Gastrocnemius medialis (tissue), 4 donors: ENCODE measurements at regions not wholly inside any gene's neighbourhood (a gene's known extent, or its start where the extent isn't known, plus 50 kb on each side); places are given as distances from the start of the nearest gene placed in this dataset.

Experiments
- ATAC-seq, 2 donors: fragments of 150-250 bp; one replicate each; pipeline ENCODE4 v1.9.1; 2016
- DNase-seq, 2 donors: peaks; one replicate each; pipeline ENCODE4 v3.0.0-alpha.2; 2019
- H3K27ac ChIP-seq, 4 donors: fragments of 200-600 bp; sonication (generic); 1 replicate in 1 of 4; 2 replicates in 3 of 4; pipeline ENCODE4 v1.5.1; 2016 to 2018; ENCODE audit warnings: mild to moderate bottlenecking in 2 of 4, moderate library complexity in 1 of 4
- H3K27me3 ChIP-seq, 3 donors: fragments of 200-600 bp; sonication (generic) in 2 of 3; 1 replicate in 1 of 3; 2 replicates in 2 of 3; pipeline versions ENCODE4 v1.5.1 to v1.6.0; 2016 to 2019; ENCODE audit warnings: mild to moderate bottlenecking in 1 of 3, moderate library complexity in 1 of 3
- H3K36me3 ChIP-seq, 2 donors: fragments of 200-600 bp; sonication (generic) in 1 of 2; one replicate each; pipeline ENCODE4 v1.5.1; 2017 to 2018
- H3K4me1 ChIP-seq, 2 donors: fragments of 200-600 bp; sonication (generic) in 1 of 2; one replicate each; pipeline ENCODE4 v1.5.1; 2016 to 2017; ENCODE audit warnings: mild to moderate bottlenecking in 2 of 2
- H3K4me3 ChIP-seq, 4 donors: fragments of 200-600 bp; sonication (generic) in 3 of 4; 1 replicate in 1 of 4; 2 replicates in 3 of 4; pipeline ENCODE4 v1.5.1; 2016 to 2019; ENCODE audit warnings: mild to moderate bottlenecking in 2 of 4
- H3K9me3 ChIP-seq, 3 donors: fragments of 200-600 bp; sonication (generic) in 2 of 3; 1 replicate in 1 of 3; 2 replicates in 2 of 3; pipeline ENCODE4 v1.5.1; 2016 to 2019
- CTCF ChIP-seq, 5 experiments: fragments of 450-650 bp in 3 of 5; fragments of 200-600 bp in 2 of 5; sonication (generic) in 2 of 5; IDR thresholded peaks in 4 of 5; conservative IDR thresholded peaks in 1 of 5; 1 replicate in 4 of 5; 2 replicates in 1 of 5; pipeline ENCODE4 v1.5.1; 2016 to 2019; ENCODE audit warnings: antibody characterized with exemption in 5 of 5, mild to moderate bottlenecking in 3 of 5, moderate library complexity in 3 of 5
- POLR2A ChIP-seq, 2 donors: fragments of 450-650 bp; IDR thresholded peaks; one replicate each; pipeline ENCODE4 v1.6.1; 2017; ENCODE audit warnings: antibody characterized with exemption in 2 of 2, mild to moderate bottlenecking in 2 of 2, moderate library complexity in 2 of 2
- in situ Hi-C, 4 donors: fragments of 200-750 bp; cut with MboI; loops; one replicate each; pipeline versions ENCODE4 v1.15.0 to v1.8.0; 2017; ENCODE audit warnings: low sequenced_read_pairs in 4 of 4
- intact Hi-C: fragments of 100-400 bp; cut with DNase I; formaldehyde crosslinking; loops from one replicate; pipeline ENCODE4 v1.15.1; 2023; ENCODE audit warnings: low total_unique reads

DNA sequence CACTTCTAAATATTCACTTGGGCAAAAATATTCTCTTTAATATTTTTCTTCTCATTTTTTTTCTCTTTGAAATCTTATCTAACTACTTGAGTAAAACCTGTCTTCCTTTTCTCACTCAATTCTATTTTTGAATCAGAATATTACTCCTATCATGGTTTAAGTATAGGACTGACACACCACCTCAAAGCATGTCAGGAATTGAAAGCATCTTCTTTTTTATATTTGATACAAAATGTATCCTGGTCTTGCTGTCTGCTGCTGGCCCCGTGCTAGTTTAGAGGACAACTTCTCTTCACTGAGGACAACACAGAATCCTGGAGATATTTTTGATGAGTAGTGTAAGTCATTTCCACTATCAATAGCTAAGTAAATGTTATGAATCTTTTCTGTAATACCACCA, 383.6 kb downstream of the GADD45G start:
- TF ChIP-seq POLR2A (IDR thresholded peaks at IDR 0.05) (no peak), CTCF (IDR thresholded peaks at IDR 0.05 in 4 of 5, conservative IDR thresholded peaks at IDR 0.05 in 1 of 5) (no peak)
- H3K36me3 ChIP-seq = no peaks in the 10 kb centered on the region
- ATAC-seq (no peak), DNase-seq (no peak)
- no peaks in the 10 kb centered on the region for H3K27me3 ChIP-seq
- peaks cover 7% of the 10 kb centered on the region in 2 donors for H3K4me1 ChIP-seq
- H3K9me3 ChIP-seq = no peaks in the 10 kb centered on the region
- H3K27ac ChIP-seq = no peak overlapping the region
- H3K4me3 ChIP-seq = no peak overlapping the region
- intact Hi-C loops (no loop called here), in situ Hi-C loops (loop anchor here in 1 of 4 donors (25.0 kb wide), 1 partner anchor 99 kb away; no protein-coding TSS in a partner anchor)

DNA sequence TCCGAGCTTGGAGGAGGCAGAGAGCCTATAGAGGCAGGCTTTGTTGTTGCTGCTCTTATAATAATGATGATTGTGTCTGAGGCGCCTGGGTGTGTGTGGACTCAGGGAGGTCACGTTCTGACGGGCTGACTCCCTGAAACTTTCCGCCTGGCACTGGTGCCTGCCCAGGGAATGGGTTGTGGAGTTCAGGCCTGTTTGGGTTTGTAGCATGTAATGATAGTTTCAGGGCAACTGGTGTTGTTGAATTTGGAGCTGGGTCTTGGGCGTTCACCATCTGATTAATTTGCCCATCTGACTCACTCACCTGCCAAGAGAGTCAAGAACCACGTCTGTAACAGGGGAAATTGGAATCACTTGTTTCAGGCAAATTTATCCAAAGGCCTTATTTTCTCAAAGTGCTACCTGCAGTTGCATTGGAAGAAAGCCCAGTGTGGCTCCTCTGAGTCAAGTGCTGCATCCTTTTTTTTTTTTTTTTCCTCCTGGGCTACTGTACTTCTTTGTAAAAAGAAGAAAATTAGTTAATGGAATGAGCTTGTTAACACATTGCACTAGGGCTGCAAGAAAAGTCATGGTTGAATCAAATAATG, 386.5 kb downstream of the GADD45G start:
- Histone ChIP-seq H3K27me3 (no peaks in the 10 kb centered on the region), H3K27ac (no peak overlapping the region), H3K4me3 (no peak overlapping the region), H3K36me3 (no peaks in the 10 kb centered on the region), H3K9me3 (no peaks in the 10 kb centered on the region), H3K4me1 (peaks cover 11 to 12% of the 10 kb centered on the region in 2 donors)
- TF ChIP-seq CTCF (IDR thresholded peaks at IDR 0.05 in 4 of 5, conservative IDR thresholded peaks at IDR 0.05 in 1 of 5) (no peak), POLR2A (IDR thresholded peaks at IDR 0.05) (no peak)
- intact Hi-C loops = no loop called here
- DNase-seq (no peak), ATAC-seq (no peak)
- in situ Hi-C loops = loop anchor here in 1 of 4 donors (25.0 kb wide), 1 partner anchor 96 kb away; no protein-coding TSS in a partner anchor

DNA sequence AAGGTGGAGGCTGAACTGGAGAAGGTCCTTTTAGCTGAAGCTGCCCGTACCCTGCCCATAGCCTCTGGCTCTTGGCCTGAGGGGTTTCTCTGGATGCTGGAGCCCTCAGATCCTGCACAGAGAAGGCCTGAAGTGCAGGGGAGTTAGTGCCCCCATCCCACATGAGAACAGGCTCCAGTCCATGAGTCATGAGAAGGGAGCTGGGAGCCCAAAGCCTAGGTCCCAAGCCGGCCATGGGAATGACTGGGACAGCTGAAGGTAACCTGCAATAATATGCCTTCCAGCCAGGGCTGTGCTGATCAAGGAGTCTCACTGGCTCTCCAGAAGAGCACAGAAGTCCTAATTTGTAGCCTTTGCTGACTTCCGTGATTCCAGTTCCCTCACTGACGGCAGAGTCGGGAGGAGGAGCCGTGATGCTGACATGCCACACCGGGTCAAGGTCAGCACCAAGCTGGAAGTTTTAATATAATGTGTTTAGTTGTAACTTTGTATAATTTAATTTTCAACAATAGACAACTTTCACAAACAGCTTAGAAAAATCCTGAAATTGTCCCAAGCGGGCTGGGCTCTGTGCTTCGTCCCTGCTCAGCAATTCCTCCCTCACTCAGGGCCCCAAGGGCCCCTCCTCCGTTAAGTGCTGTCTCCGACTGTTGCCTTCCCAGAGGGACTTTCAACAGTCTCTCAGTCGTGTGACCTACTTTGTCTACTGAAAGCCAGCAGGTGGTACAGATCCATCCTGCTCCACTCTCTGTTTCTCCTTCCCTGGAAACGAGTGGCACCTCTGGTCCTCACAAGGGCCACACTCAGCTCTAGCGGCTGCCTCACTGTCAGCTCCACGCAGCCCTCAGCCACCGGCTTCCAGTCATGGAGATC, 387.8 kb downstream of the GADD45G start:
- ATAC-seq (no peak), DNase-seq (no peak)
- Histone ChIP-seq H3K27me3 (no peaks in the 10 kb centered on the region), H3K4me1 (peaks cover 11 to 12% of the 10 kb centered on the region in 2 donors), H3K27ac (no peak overlapping the region), H3K36me3 (no peaks in the 10 kb centered on the region), H3K4me3 (no peak overlapping the region), H3K9me3 (no peaks in the 10 kb centered on the region)
- intact Hi-C loops = no loop called here
- in situ Hi-C loops = loop anchor here in 1 of 4 donors (25.0 kb wide), 1 partner anchor 95 kb away; no protein-coding TSS in a partner anchor
- TF ChIP-seq CTCF (IDR thresholded peaks at IDR 0.05 in 4 of 5, conservative IDR thresholded peaks at IDR 0.05 in 1 of 5) (no peak), POLR2A (IDR thresholded peaks at IDR 0.05) (no peak)

- intact Hi-C loops = no loop called here
- H3K9me3 ChIP-seq = no peaks in the 10 kb centered on the region
- in situ Hi-C loops = loop anchor here in 1 of 4 donors (25.0 kb wide), 1 partner anchor 93 kb away; no protein-coding TSS in a partner anchor
- DNase-seq (peak; percentile 27 to 55), ATAC-seq (peak; percentile 32 to 42)
- H3K4me1 ChIP-seq = peaks cover 4 to 8% of the 10 kb centered on the region in 2 donors
- no peak for TF ChIP-seq POLR2A (IDR thresholded peaks at IDR 0.05)
- no peak for TF ChIP-seq CTCF (IDR thresholded peaks at IDR 0.05 in 4 of 5, conservative IDR thresholded peaks at IDR 0.05 in 1 of 5)
- no peak overlapping the region for H3K4me3 ChIP-seq
- no peak overlapping the region for H3K27ac ChIP-seq
- H3K36me3 ChIP-seq = no peaks in the 10 kb centered on the region
- no peaks in the 10 kb centered on the region for H3K27me3 ChIP-seq
These were observed 389.1 kb downstream of the GADD45G start for GRCh38 chr9:89993678-89994630.
